A549 (cell line): ENCODE measurements at regions not wholly inside any gene's neighbourhood (a gene's known extent, or its start where the extent isn't known, plus 50 kb on each side); places are given as distances from the start of the nearest gene placed in this dataset.

Experiments used
- CTCF ChIP-seq: fragments of >200 bp; sonication (Bioruptor Twin); formaldehyde crosslinking; IDR thresholded peaks from 3 replicates; pipeline ENCODE4 v1.5.1; 2016
- MAZ ChIP-seq: fragments of 150-350 bp; IDR thresholded peaks from 2 replicates; pipeline ENCODE4 v1.6.1; 2014; ENCODE audit warnings: antibody characterized with exemption, low read depth, low read length, borderline replicate concordance
- MYC ChIP-seq: IDR thresholded peaks from 2 replicates; pipeline ENCODE4 v1.6.1; 2012; ENCODE audit warnings: mild to moderate bottlenecking, inconsistent platforms, low read length, improper control_type of control experiment, borderline replicate concordance
- POLR2A ChIP-seq: IDR thresholded peaks from 2 replicates; pipeline ENCODE4 v1.6.1; 2012; ENCODE audit warnings: mild to moderate bottlenecking, low read length
- RCOR1 ChIP-seq: fragments of 150-350 bp; IDR thresholded peaks from 2 replicates; pipeline ENCODE4 v1.6.1; 2014; ENCODE audit warnings: antibody characterized with exemption, low read length, low read depth
- RFX5 ChIP-seq: fragments of 450-650 bp; IDR thresholded peaks from 2 replicates; pipeline ENCODE4 v1.7.1; 2014; ENCODE audit warnings: antibody characterized with exemption, mild to moderate bottlenecking, moderate library complexity
- SMC3 ChIP-seq: fragments of >200 bp; sonication (Bioruptor Twin); formaldehyde crosslinking; IDR thresholded peaks from 3 replicates; pipeline ENCODE4 v1.6.1; 2018; ENCODE audit warnings: inconsistent platforms
- SREBF2 ChIP-seq: fragments of 450-650 bp; IDR thresholded peaks from 2 replicates; pipeline ENCODE4 v1.6.1; 2014; ENCODE audit warnings: mild to moderate bottlenecking, moderate library complexity
- ZC3H11A ChIP-seq: fragments of 450-650 bp; IDR thresholded peaks from 2 replicates; pipeline ENCODE4 v1.6.1; 2014; ENCODE audit warnings: antibody characterized with exemption, mild to moderate bottlenecking
- ZNF302 ChIP-seq: fragments of 250-450 bp; sonication (Bioruptor Pico); IDR thresholded peaks from 2 replicates; pipeline ENCODE4 v1.9.0; 2021; ENCODE audit warnings: inconsistent platforms, mild to moderate bottlenecking, moderate library complexity

GRCh38 chr15:91784973-91785709 lies 68.4 kb upstream of the SLCO3A1 start:
- TF ChIP-seq RCOR1: no peak
- TF ChIP-seq POLR2A: no peak
- TF ChIP-seq CTCF: no peak
- no peak for TF ChIP-seq SREBF2
- no peak for TF ChIP-seq ZC3H11A
- TF ChIP-seq MAZ: no peak
- TF ChIP-seq SMC3: no peak
- TF ChIP-seq MYC: no peak
- TF ChIP-seq ZNF302 (CRISPR knock-in tag): no peak
- TF ChIP-seq RFX5: no peak
